AG08396 (cell line): ENCODE measurements at regions not wholly inside any gene's neighbourhood (a gene's known extent, or its start where the extent isn't known, plus 50 kb on each side); places are given as distances from the start of the nearest gene placed in this dataset.

Experiments used
- DNase-seq: peaks from one replicate; pipeline ENCODE4 v3.0.0; 2012; ENCODE audit warnings: low spot score, mixed read lengths

GRCh38 chr9:16133556-16134227 lies 580.8 kb downstream of the CCDC171 start:
- DNase-seq = peak; percentile 40

- DNase-seq = no peak
These were observed 581.5 kb downstream of the CCDC171 start for GRCh38 chr9:16134351-16134750.

- no peak for DNase-seq
These were observed 583.1 kb downstream of the CCDC171 start for GRCh38 chr9:16135968-16136367.

GRCh38 chr9:16136451-16136850 lies 583.6 kb downstream of the CCDC171 start:
- no peak for DNase-seq

- no peak for DNase-seq
These were observed 584.1 kb downstream of the CCDC171 start for GRCh38 chr9:16136961-16137360.

GRCh38 chr9:16138561-16139491 lies 586.0 kb downstream of the CCDC171 start:
- DNase-seq = peak; percentile 64

- no peak for DNase-seq
These were observed 586.9 kb downstream of the CCDC171 start for GRCh38 chr9:16139774-16140173.

- no peak for DNase-seq
These were observed 590.5 kb downstream of the CCDC171 start for GRCh38 chr9:16143310-16143709.

GRCh38 chr9:16143947-16144890 lies 591.4 kb downstream of the CCDC171 start:
- peak; percentile 29 for DNase-seq

GRCh38 chr9:16145196-16145950 lies 592.5 kb downstream of the CCDC171 start:
- no peak for DNase-seq

- no peak for DNase-seq
These were observed 594.9 kb downstream of the CCDC171 start for GRCh38 chr9:16147726-16148125.

- no peak for DNase-seq
These were observed 597.7 kb downstream of the CCDC171 start for GRCh38 chr9:16150501-16150900.

GRCh38 chr9:16150938-16151650 lies 598.3 kb downstream of the CCDC171 start:
- DNase-seq = no peak

GRCh38 chr9:16152276-16153101 lies 599.6 kb downstream of the CCDC171 start:
- no peak for DNase-seq

- DNase-seq = no peak
These were observed 600.4 kb downstream of the CCDC171 start for GRCh38 chr9:16153221-16153620.

- no peak for DNase-seq
These were observed 600.9 kb downstream of the CCDC171 start for GRCh38 chr9:16153741-16154140.

GRCh38 chr9:16154521-16155078 lies 601.8 kb downstream of the CCDC171 start:
- no peak for DNase-seq

- no peak for DNase-seq
These were observed 603.0 kb downstream of the CCDC171 start for GRCh38 chr9:16155878-16156277.

- DNase-seq = no peak
These were observed 604.4 kb downstream of the CCDC171 start for GRCh38 chr9:16157216-16157615.
